HepG2 (cell line): ENCODE measurements at regions not wholly inside any gene's neighbourhood (a gene's known extent, or its start where the extent isn't known, plus 50 kb on each side); places are given as distances from the start of the nearest gene placed in this dataset.

Experiments used
- ATAC-seq: fragments of 200-7000 bp; cut with Tn5 transposase; 3 replicates; pipeline ENCODE4 v1.9.1; 2020; ENCODE audit warnings: mild to moderate bottlenecking, moderate library complexity
- BruUV-seq: library from RNA; stranded (reverse); fragments of 400-500 nt; replicated peaks from 2 replicates; lab custom pipeline; 2021; lab: Mats Ljungman, UMichigan
- CTCF ChIA-PET: fragments of 300-600 bp; formaldehyde crosslinking; extraction: SDS; loops from one replicate; lab custom pipeline; 2021; ENCODE audit warnings: low total read pairs, inconsistent platforms, low intra/inter-chr PET ratio; lab: Yijun Ruan, JAX
- POLR2A ChIA-PET: fragments of 350-600 bp; sonication (Branson Sonifier 250); formaldehyde crosslinking; loops from one replicate; lab custom pipeline; 2020; ENCODE audit warnings: antibody characterized with exemption, inconsistent platforms; lab: Yijun Ruan, JAX
- DNase-seq: peaks from one replicate; pipeline ENCODE4 v3.0.0-alpha.2; 2015; ENCODE audit warnings: low spot score
- FAIRE-seq: peaks from 3 replicates; lab custom pipeline; 2011; peaks lifted over from hg19 to GRCh38; lab: Jason Lieb, UNC
- H2AFZ ChIP-seq: one replicate; pipeline ENCODE4 v1.6.1; 2011; ENCODE audit warnings: low read length, inconsistent platforms
- H3K27ac ChIP-seq: fragments of 300-600 bp; 3 replicates; pipeline ENCODE4 v1.8.0; 2011; ENCODE audit warnings: mixed run types, mild to moderate bottlenecking, mixed read lengths, low read length, inconsistent platforms; ENCODE audit not compliant: insufficient read depth; ENCODE audit errors: extremely low read length
- H3K27me3 ChIP-seq, 2 experiments: fragments of 200-600 bp in 1 of 2; 2 replicates in 1 of 2; 3 replicates in 1 of 2; pipeline versions ENCODE4 v1.6.0 to v1.8.0; 2011; ENCODE audit warnings: low read length in 2 of 2, mild to moderate bottlenecking in 2 of 2, moderate library complexity in 2 of 2, inconsistent platforms in 1 of 2; ENCODE audit not compliant: insufficient read depth in 2 of 2, control insufficient read depth in 1 of 2
- H3K36me3 ChIP-seq, 2 experiments: fragments of 200-600 bp in 1 of 2; replicated peaks in 1 of 2; 2 replicates in 1 of 2; 3 replicates in 1 of 2; pipeline versions ENCODE4 v1.5.1 to v1.8.0; 2011; ENCODE audit warnings: low read length in 2 of 2, inconsistent platforms in 1 of 2; ENCODE audit not compliant: insufficient read depth in 2 of 2, control insufficient read depth in 1 of 2
- H3K4me1 ChIP-seq: 2 replicates; pipeline ENCODE4 v1.5.1; 2012; ENCODE audit warnings: low read length, inconsistent platforms; ENCODE audit not compliant: insufficient read depth
- H3K4me2 ChIP-seq: 2 replicates; pipeline ENCODE4 v1.6.0; 2011; ENCODE audit warnings: low read depth, low read length, inconsistent platforms
- H3K4me3 ChIP-seq, 3 experiments: fragments of 200-600 bp in 1 of 3; sonication (generic), shearing (Covaris generic) in 1 of 3; replicated peaks in 1 of 3; 2 replicates each; pipeline ENCODE4 v1.5.1; 2011 to 2016; ENCODE audit warnings: low read length in 3 of 3, inconsistent platforms in 2 of 3, low read depth in 2 of 3, mild to moderate bottlenecking in 2 of 3, control low read depth in 1 of 3, mixed read lengths in 1 of 3; ENCODE audit not compliant: insufficient read depth in 1 of 3
- H3K79me2 ChIP-seq: one replicate; pipeline ENCODE4 v1.6.1; 2011; ENCODE audit warnings: low read length, inconsistent platforms; ENCODE audit not compliant: insufficient read depth
- H3K9ac ChIP-seq: 2 replicates; pipeline ENCODE4 v1.6.0; 2011; ENCODE audit warnings: mild to moderate bottlenecking, low read depth, low read length, inconsistent platforms; ENCODE audit not compliant: insufficient read depth
- H3K9me3 ChIP-seq: 2 replicates; pipeline ENCODE4 v1.5.1; 2012; ENCODE audit warnings: mild to moderate bottlenecking, low read length
- H4K20me1 ChIP-seq: 2 replicates; pipeline ENCODE4 v1.6.0; 2011; ENCODE audit warnings: inconsistent platforms, mild to moderate bottlenecking, low read length, moderate library complexity; ENCODE audit not compliant: insufficient read depth
- ATF7 ChIP-seq, 2 experiments: fragments of 450-650 bp in 1 of 2; sonication (generic) in 1 of 2; formaldehyde crosslinking in 1 of 2; IDR thresholded peaks; 2 replicates each; pipeline versions ENCODE4 v1.4.0 to v1.6.1; 2016 to 2020; ENCODE audit warnings: antibody characterized with exemption in 1 of 2, mild to moderate bottlenecking in 1 of 2, missing genetic modification reagents in 1 of 2
- NRL ChIP-seq: sonication (generic); formaldehyde crosslinking; IDR thresholded peaks from 2 replicates; pipeline ENCODE4 v1.5.0; 2020; ENCODE audit warnings: missing genetic modification reagents, mild to moderate bottlenecking, moderate library complexity, borderline replicate concordance
- RFX1 ChIP-seq: fragments of 450-650 bp; IDR thresholded peaks from 2 replicates; pipeline ENCODE4 v1.6.1; 2017
- SMC3 ChIP-seq: IDR thresholded peaks from 2 replicates; pipeline ENCODE4 v1.6.1; 2011; ENCODE audit warnings: low read length, improper control_type of control experiment
- SOX6 ChIP-seq, 2 experiments: fragments of 450-650 bp in 1 of 2; sonication (generic) in 1 of 2; formaldehyde crosslinking in 1 of 2; IDR thresholded peaks; 2 replicates each; pipeline versions ENCODE4 v1.4.0 to v1.6.1; 2017 to 2020; ENCODE audit warnings: antibody characterized with exemption in 1 of 2, mild to moderate bottlenecking in 1 of 2, missing genetic modification reagents in 1 of 2
- STAG1 ChIP-seq: sonication (generic); formaldehyde crosslinking; IDR thresholded peaks from 2 replicates; pipeline ENCODE4 v1.4.0; 2020; ENCODE audit warnings: missing genetic modification reagents
- TAF15 ChIP-seq: fragments of 200-400 bp; formaldehyde crosslinking; IDR thresholded peaks from one replicate; pipeline ENCODE4 v1.6.1; 2018; ENCODE audit warnings: mild to moderate bottlenecking, low read depth, low read length; ENCODE audit not compliant: poor library complexity, severe bottlenecking
- ZNF441 ChIP-seq: sonication (generic); formaldehyde crosslinking; IDR thresholded peaks from 2 replicates; pipeline ENCODE4 v1.7.0; 2021; ENCODE audit warnings: missing genetic modification reagents, borderline replicate concordance
- ZNF614 ChIP-seq: IDR thresholded peaks from 2 replicates; pipeline ENCODE4 v1.6.1; 2018; ENCODE audit warnings: missing biosample characterization, missing genetic modification reagents, inconsistent platforms, borderline replicate concordance
- WGBS: methylation state at CpG from one replicate; pipeline ENCODE4 v1.1.6; 2017; ENCODE audit warnings: low lambda C conversion rate; 5-methylcytosine and 5-hydroxymethylcytosine counted together
- in situ Hi-C: cut with HindIII; loops from 2 replicates; pipeline ENCODE4 v1.10.0; 2017; ENCODE audit warnings: low pct_unique_long_range_greater_than_20kb; ENCODE audit not compliant: extremely low pct_ligation_motif_present
- intact Hi-C: fragments of 100-400 bp; cut with micrococcal nuclease; formaldehyde crosslinking; loops from one replicate; pipeline ENCODE4 v1.10.0; 2022; ENCODE audit not compliant: unreplicated experiment
- TF ChIP-seq, protein P1 (sequence below): sonication (generic); formaldehyde crosslinking; IDR thresholded peaks from 2 replicates; pipeline ENCODE4 v1.4.0; 2020; ENCODE audit warnings: missing genetic modification reagents
- TF ChIP-seq, protein P2 (sequence below): sonication (generic); formaldehyde crosslinking; IDR thresholded peaks from 2 replicates; pipeline ENCODE4 v1.5.0; 2020; ENCODE audit warnings: mild to moderate bottlenecking, missing genetic modification reagents, moderate library complexity
- TF ChIP-seq, protein P3 (sequence below): sonication (generic); formaldehyde crosslinking; IDR thresholded peaks from 2 replicates; pipeline ENCODE4 v1.5.1; 2020; ENCODE audit warnings: mild to moderate bottlenecking, missing genetic modification reagents, moderate library complexity

DNA sequence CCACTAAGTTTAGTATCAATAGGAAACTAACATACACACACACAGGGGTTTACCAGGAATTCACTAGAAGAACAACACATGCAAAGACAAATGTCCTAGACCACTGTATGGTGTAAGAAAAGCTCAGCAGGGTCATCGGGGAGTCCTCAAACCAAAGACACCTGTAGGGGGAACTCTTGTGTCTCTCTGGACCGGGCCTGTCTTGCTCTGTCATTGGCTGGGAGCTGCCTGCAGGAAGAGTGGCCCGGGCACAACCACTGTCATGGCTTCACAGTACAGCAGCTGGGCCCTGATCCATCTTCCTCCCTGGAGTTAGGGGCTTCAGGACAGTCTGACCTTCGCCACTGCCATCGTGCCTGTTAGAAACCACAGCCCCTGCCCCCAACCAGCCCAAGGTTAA is 263.6 kb upstream of the DYNLRB2 start:
- ChIA-PET CTCF (no interaction called here), POLR2A (interaction anchor here (1.2 kb wide), 1 partner anchor 12 kb away, joined by 17 read pairs; no protein-coding TSS in a partner anchor)
- peak; percentile 92 for ATAC-seq
- TF ChIP-seq SOX6 (IDR thresholded peaks at IDR 0.05): no peak
- 0 out of 2 replicates have a peak, but pooled peaks have one; percentile 21 for TF ChIP-seq SOX6 (CRISPR knock-in tag; IDR thresholded peaks at IDR 0.05)
- no peak for TF ChIP-seq RFX1
- TF ChIP-seq ZNF614 (CRISPR knock-in tag): no peak
- TF ChIP-seq, protein P1, sequence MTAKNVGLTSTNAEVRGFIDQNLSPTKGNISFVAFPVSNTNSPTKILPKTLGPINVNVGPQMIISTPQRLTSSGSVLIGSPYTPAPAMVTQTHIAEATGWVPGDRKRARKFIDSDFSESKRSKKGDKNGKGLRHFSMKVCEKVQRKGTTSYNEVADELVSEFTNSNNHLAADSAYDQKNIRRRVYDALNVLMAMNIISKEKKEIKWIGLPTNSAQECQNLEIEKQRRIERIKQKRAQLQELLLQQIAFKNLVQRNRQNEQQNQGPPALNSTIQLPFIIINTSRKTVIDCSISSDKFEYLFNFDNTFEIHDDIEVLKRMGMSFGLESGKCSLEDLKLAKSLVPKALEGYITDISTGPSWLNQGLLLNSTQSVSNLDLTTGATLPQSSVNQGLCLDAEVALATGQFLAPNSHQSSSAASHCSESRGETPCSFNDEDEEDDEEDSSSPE (CRISPR knock-in tag): no peak
- peak; percentile 29; the same call in 1 of the 2 replicates for TF ChIP-seq SMC3
- TF ChIP-seq, protein P2, sequence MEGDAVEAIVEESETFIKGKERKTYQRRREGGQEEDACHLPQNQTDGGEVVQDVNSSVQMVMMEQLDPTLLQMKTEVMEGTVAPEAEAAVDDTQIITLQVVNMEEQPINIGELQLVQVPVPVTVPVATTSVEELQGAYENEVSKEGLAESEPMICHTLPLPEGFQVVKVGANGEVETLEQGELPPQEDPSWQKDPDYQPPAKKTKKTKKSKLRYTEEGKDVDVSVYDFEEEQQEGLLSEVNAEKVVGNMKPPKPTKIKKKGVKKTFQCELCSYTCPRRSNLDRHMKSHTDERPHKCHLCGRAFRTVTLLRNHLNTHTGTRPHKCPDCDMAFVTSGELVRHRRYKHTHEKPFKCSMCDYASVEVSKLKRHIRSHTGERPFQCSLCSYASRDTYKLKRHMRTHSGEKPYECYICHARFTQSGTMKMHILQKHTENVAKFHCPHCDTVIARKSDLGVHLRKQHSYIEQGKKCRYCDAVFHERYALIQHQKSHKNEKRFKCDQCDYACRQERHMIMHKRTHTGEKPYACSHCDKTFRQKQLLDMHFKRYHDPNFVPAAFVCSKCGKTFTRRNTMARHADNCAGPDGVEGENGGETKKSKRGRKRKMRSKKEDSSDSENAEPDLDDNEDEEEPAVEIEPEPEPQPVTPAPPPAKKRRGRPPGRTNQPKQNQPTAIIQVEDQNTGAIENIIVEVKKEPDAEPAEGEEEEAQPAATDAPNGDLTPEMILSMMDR: peak; percentile 60
- TF ChIP-seq, protein P3, sequence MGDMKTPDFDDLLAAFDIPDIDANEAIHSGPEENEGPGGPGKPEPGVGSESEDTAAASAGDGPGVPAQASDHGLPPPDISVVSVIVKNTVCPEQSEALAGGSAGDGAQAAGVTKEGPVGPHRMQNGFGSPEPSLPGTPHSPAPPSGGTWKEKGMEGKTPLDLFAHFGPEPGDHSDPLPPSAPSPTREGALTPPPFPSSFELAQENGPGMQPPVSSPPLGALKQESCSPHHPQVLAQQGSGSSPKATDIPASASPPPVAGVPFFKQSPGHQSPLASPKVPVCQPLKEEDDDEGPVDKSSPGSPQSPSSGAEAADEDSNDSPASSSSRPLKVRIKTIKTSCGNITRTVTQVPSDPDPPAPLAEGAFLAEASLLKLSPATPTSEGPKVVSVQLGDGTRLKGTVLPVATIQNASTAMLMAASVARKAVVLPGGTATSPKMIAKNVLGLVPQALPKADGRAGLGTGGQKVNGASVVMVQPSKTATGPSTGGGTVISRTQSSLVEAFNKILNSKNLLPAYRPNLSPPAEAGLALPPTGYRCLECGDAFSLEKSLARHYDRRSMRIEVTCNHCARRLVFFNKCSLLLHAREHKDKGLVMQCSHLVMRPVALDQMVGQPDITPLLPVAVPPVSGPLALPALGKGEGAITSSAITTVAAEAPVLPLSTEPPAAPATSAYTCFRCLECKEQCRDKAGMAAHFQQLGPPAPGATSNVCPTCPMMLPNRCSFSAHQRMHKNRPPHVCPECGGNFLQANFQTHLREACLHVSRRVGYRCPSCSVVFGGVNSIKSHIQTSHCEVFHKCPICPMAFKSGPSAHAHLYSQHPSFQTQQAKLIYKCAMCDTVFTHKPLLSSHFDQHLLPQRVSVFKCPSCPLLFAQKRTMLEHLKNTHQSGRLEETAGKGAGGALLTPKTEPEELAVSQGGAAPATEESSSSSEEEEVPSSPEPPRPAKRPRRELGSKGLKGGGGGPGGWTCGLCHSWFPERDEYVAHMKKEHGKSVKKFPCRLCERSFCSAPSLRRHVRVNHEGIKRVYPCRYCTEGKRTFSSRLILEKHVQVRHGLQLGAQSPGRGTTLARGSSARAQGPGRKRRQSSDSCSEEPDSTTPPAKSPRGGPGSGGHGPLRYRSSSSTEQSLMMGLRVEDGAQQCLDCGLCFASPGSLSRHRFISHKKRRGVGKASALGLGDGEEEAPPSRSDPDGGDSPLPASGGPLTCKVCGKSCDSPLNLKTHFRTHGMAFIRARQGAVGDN: peak; percentile 30; the same call in 1 of the 2 replicates
- no peak for TF ChIP-seq ZNF441 (CRISPR knock-in tag)
- TF ChIP-seq ATF7 (IDR thresholded peaks at IDR 0.05): no peak
- TF ChIP-seq ATF7 (CRISPR knock-in tag; IDR thresholded peaks at IDR 0.05): no peak
- TF ChIP-seq NRL (CRISPR knock-in tag): no peak
- no peak for TF ChIP-seq TAF15
- TF ChIP-seq STAG1: peak; percentile 45
- no peaks in the 10 kb centered on the region for H3K36me3 ChIP-seq
- H3K9ac ChIP-seq: no peak overlapping the region
- H3K27me3 ChIP-seq: no peaks in the 10 kb centered on the region
- DNase-seq: no peak
- BruUV-seq: no TSS peak
- no peaks in the 10 kb centered on the region for H3K79me2 ChIP-seq
- no peak overlapping the region for H3K27ac ChIP-seq
- H3K4me1 ChIP-seq: no peaks in the 10 kb centered on the region
- H3K4me2 ChIP-seq: 0 out of 2 replicates have a peak overlapping the region, but pooled peaks have one; percentile 10
- H3K9me3 ChIP-seq: no peaks in the 10 kb centered on the region
- no peak overlapping the region for H2AFZ ChIP-seq
- in situ Hi-C loops (no loop called here), intact Hi-C loops (no loop called here)
- WGBS: 19% methylated on average over 2 of the region's 5 CpGs
- no peak for FAIRE-seq
- H4K20me1 ChIP-seq: no peaks in the 10 kb centered on the region
- H3K4me3 ChIP-seq: no peak overlapping the region
